GM19452 (cell line): ENCODE measurements at regions not wholly inside any gene's neighbourhood (a gene's known extent, or its start where the extent isn't known, plus 50 kb on each side); places are given as distances from the start of the nearest gene placed in this dataset.

Experiments
- ATAC-seq: cut with Tn5 transposase; IDR thresholded peaks from one replicate; pipeline ENCODE4 v1.9.1; 2021; ENCODE audit not compliant: unreplicated experiment

- ATAC-seq, result no peak
Observed at GRCh38 chr11:8820401-8820800, 90.6 kb upstream of the AKIP1 start.

GRCh38 chr11:8822469-8822868 is 88.5 kb upstream of the AKIP1 start:
- ATAC-seq, result no peak

GRCh38 chr11:8823174-8823742 is 87.7 kb upstream of the AKIP1 start:
- ATAC-seq, result no peak

DNA sequence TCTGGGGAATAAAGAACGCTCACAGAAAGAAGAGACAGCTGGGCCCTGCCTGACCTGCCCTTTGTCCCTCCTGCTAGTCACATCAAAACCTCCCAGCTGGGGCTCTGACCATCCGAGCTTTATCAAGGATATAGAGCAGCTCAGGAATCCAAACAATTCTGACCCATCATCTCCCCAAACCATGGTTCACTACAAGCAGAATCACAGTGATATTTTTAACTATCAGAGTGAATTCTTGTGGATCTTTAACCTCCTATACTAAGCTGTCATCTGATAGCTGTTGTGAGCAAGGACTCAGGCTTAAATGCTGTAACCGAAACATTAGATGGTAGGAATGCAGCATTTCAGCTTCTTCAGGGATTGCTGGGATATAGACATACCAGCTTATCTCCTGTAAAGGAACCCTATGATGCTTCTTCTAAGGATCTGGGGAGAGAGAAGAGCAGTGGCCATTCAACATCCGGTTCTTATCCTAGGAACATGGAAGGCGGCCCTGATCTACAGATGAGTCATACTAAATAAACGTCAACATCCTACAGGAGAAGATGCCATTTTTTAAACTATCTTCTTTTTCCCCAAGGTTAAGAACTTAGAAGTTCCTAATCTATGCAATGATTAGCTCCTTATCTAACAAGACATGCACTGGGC is 84.7 kb upstream of the AKIP1 start:
- ATAC-seq, result no peak

DNA sequence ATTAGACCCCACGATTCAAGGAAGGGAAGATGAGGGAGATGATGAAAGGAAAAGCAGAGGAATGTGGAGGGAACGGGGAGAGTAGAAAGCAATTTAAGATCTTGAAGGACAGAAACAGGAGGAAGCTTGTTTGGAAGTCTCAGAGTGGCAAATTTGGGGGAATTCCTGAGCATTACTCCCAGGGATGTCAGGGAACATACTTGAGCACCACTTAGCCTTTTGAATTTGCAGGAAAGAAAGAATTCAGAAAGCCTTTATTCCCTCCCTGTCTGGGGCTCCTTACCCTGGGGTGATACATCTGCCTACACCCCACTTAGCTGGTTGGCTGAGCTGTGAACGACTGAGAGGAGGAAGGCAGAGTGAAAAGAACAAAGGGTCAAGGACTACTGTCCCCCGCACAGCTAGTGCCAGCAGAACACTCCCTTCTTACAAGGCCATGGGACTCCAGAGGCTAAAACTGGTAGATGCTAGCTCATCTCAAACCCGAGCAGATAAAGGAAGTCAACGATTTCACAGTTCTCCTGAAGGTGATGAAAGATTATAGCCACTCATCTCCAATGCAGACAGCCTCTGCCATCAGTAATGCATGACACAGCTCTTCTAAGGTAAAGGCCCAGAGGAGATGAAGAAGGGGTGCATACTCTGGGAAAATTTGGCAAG is 84.0 kb upstream of the AKIP1 start:
- ATAC-seq, result no peak

DNA sequence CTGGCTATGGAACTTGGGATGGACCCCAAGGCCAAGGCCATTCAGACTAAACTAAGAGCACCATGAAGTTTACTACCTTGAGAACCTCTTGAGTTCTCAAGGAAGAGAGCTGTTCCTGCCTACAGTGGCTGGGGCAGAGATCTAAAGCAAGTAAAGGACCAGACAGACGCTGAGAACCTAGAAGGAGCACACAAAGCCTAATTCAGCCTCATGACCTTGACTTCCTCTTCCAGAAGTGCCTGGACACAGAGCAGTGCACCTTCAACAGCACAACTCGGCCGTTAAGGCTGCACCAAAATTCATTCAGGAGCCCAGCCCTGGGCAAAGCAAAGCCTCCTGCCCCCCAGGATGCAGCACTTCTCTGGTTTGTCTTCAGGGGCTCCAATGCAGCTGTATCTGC is 82.9 kb upstream of the AKIP1 start:
- ATAC-seq, result no peak

GRCh38 chr11:8828580-8829361 is 82.2 kb upstream of the AKIP1 start:
- ATAC-seq, result no peak

DNA sequence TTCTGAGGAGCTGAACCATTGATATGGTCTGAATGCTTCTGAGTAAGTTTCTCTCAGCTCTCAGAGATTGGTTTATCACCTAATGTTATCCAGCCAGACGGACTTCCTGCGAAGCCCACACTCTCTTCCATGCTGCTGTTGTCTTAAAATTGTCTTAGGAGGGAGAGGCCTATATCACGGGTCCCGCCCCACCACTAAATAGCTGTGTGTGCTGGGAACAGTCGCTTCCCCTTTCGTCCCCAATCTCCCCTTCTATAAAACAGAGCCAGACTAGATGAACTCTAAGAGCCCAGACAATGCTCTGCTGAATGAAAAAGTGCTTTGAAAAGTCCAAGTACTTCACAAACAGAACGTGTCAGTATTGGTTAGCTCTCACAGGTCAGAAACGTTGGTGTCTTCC is 81.4 kb upstream of the AKIP1 start:
- ATAC-seq, result no peak

DNA sequence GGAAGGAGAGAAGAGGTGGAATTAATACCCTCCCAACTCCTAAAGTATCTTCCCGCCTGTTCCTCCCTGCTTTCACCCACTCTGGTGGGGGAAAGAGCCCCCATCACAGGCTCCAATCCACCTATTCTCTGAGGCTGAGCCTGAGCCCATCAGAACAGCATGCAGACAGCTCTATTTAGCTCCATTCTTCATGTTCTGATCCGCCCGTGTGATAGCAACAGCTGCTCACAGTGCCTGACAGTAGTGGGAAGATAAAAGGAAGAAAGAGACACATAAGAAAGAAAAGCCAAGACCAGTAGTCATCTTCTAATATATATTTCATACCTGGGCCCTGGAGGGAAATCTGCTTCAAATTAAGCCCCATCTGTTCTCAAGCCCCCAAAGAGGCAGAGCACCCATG is 80.3 kb upstream of the AKIP1 start:
- no peak for ATAC-seq

GRCh38 chr11:8831861-8832260 is 79.1 kb upstream of the AKIP1 start:
- ATAC-seq, result no peak

DNA sequence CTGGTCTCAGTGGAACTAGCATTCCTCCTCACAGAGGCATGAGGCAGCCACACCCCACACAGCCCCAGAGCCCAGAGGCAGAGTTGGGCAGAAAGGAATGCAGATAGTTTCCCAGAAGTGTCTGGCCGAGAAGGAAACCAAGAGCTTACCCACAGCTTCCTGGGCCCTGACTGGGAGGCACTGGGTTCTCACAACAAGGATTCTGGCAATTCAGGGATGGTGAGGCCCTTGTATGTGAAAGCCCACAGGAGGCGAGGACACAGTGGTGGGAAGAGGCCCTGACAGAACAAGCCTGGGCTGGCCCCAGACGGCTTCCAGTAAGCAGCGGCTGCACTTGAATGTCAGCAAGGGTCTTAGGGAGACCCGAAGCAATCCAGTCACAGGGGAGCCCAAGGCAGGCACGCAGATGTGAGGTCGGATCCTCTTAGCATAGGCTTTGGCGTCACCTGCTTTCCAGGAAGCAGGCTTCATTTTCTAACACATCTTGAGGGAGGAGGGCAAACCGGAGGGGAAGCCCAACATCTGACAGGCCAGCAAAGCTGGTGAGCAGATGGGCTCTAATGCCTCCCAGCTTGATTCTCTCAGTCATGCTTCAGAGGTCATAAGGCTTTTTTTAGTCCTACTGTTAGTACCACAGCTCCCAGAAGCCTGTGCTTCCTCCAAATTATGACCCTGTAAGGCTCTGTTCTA is 78.3 kb upstream of the AKIP1 start:
- peak; percentile 91 for ATAC-seq

DNA sequence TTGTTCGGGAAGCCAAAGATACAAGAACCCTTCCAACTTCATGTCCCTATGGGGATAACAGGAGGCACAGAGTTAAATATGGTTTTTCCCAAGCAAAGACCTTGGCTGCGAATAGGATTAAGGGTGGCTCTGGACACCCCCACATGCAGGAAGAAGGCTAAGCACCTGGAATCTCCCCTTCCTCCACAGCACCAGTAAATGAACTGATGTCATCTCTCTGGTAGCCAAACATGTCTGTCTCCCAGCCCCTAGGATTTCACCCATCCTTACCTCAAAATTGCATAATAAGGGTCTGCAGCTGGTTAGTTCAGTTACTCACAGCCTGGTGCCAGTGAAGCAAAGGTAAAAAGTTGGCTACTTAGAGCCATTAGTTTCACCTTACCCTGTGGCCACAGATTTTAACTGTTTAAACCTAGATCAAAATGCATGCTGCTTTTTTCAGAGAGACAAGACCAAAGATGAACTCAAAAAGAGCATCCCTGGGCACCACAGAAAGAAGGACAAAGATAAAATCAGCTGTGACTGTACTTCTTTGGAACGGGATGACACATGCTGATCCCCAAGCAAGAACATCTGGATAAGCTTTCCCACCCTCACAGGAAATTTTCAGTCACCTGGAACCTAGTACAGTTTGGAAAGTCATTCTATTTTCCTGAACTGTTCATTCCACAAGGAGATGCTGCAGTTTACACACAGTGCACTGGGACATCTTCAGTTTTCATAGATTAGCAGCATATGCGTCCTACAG is 77.2 kb upstream of the AKIP1 start:
- ATAC-seq, result no peak

DNA sequence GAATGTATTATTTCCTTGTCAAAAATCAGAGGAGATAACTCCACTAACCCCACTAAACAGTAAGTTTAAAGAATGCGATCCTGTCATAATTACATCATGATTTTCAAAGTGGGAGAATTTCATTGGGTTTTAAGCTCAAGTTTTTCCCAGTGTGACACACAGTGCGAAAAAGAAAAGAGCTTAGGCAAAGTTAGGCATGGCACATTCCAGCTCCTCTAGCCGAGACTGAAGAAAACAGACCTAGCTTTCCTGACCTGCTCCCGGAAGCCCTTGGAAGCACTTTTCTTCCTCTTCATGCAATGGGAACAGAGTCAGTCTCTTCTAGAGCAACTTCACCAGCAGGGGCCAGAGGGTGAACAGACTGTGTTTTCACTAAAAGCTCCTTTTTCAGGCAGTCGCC is 76.6 kb upstream of the AKIP1 start:
- ATAC-seq, result no peak

DNA sequence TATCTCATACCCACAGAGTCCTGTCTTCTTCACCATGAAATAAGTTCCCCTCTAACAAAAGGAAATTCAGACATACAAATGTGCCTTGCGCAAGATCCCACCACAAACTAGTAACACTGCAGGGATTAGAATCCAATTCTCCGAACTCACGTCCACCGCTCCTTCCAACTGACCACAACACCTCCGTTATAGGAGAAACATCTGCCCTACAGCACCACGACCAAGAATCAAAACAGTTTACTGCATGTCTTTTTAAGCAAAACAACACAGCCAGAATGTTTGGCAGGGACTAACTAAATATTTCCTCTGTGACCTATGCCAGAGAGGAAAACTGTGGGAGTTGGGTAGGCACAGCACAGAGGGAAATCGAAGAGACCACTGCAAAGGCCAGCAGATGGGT is 72.7 kb upstream of the AKIP1 start:
- ATAC-seq, result no peak

GRCh38 chr11:8839306-8839956 is 71.6 kb upstream of the AKIP1 start:
- ATAC-seq, result no peak

DNA sequence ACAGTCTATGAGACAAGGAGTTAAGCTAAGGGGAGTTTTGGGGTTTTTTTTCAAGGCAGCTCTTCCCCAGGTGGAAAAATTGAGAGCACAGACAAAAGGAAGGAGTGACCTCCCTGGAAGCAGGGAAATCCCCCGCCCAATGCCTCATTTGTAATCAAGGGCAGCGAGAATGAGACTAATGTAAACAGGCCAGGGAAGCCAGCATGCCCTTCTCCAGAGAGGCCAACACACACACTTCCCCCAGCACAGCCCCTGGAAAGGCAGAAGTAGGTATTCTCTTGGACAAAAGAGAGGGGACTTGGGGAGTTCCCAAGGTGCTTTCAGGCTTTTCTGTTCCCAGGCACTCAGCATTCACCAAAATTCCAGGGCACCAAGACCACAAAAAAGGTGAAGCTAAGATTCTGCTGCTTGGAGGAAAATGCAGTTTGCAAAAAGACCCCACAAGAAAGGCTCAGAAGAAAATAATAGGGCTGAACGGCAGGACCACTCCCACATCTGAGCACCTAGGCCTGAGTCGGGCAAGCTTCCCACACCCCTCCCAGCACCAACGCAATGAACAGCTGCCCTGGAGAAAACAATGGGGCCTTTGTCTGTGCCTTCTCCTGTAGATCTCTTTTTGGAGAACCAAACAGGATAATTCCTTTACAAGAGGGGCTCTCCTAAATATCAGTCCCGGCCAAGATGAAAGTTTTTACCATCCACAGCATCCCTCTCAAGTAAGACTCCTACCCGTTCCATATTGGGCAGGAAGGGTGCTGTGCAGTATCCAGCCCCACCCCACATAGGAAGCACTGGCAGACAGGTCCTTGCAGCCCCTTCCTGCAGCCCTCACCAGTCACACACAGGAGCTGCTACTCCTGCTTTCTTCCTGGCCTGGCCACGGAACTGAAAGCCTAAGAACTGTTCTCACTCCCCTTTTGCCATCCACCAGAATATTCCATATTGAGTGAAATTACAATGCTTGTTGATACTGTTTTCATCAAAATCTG is 70.7 kb upstream of the AKIP1 start:
- ATAC-seq, result no peak

DNA sequence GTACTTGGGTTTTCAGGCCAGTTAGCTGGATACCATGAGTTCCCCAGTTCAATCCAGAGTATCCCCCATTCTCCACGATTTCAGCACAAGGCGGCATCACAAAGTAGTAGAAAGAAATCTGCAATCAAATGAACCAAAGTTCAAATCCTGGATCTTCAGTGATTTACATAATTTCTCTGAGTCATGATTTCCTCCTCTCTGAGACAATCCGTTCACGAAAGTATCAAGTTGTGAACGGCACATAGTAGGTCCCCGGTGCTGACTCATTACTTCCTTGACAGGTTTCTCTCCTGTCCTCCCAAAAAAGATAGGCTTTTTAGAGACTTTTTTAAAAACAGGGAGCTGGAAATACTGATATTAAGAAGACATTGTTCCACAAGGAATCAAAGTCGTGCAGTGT is 69.1 kb upstream of the AKIP1 start:
- ATAC-seq, result no peak

- no peak for ATAC-seq
Observed at GRCh38 chr11:8858808-8859207, 52.2 kb upstream of the AKIP1 start.
